AG09319 (cell line): ENCODE measurements at regions not wholly inside any gene's neighbourhood (a gene's known extent, or its start where the extent isn't known, plus 50 kb on each side); places are given as distances from the start of the nearest gene placed in this dataset.
A peak's percentile ranks its signal among the peaks of the same experiment; 100 is the strongest.

Experiments used
- DNase-seq: peaks from one replicate; pipeline ENCODE4 v3.0.0-alpha.2; 2010; ENCODE audit warnings: low read depth; ENCODE audit errors: extremely low read depth
- TF ChIP-seq, protein P1 (sequence below): IDR thresholded peaks from 2 replicates; pipeline ENCODE4 v1.5.1; 2011; ENCODE audit warnings: low read depth, mild to moderate bottlenecking, inconsistent platforms, low read length, moderate library complexity

DNA sequence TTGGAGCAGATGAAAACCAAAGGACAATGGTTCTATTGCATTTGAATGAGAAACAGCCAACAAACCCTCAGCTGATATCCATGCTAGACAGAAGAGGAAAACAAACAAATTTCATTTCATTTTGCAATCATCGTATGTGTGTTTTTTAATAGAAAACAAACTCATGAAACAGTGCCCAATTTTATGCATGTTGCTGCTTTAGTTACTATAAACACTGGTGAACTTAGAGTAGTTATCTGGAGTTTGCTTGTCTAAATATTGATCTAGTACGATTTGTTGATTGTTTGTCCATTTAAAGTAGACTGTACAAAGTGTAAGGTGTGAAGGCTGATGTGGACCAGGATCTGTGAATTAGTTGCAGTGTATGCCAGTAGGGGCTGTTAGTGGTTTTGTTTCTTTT is 166.6 kb downstream of the KITLG start:
- DNase-seq = no peak
- TF ChIP-seq, protein P1, sequence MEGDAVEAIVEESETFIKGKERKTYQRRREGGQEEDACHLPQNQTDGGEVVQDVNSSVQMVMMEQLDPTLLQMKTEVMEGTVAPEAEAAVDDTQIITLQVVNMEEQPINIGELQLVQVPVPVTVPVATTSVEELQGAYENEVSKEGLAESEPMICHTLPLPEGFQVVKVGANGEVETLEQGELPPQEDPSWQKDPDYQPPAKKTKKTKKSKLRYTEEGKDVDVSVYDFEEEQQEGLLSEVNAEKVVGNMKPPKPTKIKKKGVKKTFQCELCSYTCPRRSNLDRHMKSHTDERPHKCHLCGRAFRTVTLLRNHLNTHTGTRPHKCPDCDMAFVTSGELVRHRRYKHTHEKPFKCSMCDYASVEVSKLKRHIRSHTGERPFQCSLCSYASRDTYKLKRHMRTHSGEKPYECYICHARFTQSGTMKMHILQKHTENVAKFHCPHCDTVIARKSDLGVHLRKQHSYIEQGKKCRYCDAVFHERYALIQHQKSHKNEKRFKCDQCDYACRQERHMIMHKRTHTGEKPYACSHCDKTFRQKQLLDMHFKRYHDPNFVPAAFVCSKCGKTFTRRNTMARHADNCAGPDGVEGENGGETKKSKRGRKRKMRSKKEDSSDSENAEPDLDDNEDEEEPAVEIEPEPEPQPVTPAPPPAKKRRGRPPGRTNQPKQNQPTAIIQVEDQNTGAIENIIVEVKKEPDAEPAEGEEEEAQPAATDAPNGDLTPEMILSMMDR = no peak

DNA sequence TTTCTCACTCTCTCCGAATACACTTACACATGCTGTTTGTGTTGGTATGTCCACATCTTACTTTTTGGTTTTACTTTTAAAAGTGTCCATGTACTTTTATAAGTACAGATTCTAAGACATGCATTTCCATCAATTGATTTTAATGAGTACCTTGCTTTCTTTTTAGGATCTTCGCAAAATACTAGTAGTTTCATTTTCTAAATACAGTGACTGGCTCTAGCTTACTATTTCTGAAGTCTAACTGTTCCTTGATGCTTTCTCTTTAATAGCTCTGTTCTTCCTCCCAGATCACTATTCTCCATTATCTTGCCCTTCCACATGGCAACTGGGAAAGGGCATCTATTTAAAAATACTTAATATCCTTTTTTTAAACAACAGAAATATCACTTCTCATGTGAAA is 164.1 kb downstream of the KITLG start:
- TF ChIP-seq, protein P1 = no peak
- no peak for DNase-seq

DNA sequence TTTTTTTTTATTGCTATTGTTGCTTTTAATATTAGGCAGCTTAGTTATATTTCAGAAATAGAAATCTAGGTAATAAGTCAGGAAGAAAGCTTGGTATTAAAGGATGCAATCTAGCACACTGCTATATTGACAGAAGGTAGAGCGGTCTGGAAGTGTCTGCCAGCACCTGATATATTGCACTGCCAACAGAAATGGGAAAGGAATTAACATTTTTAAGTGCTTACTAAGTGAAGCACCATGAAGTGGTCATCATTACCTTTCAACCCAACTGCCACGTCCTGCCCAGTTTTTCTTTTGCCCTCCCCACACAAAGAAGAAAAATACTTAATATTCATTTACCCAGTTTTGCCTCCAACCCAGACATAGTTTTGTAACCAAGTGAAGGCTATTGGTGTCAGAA is 163.5 kb downstream of the KITLG start:
- no peak for DNase-seq
- TF ChIP-seq, protein P1 = no peak

DNA sequence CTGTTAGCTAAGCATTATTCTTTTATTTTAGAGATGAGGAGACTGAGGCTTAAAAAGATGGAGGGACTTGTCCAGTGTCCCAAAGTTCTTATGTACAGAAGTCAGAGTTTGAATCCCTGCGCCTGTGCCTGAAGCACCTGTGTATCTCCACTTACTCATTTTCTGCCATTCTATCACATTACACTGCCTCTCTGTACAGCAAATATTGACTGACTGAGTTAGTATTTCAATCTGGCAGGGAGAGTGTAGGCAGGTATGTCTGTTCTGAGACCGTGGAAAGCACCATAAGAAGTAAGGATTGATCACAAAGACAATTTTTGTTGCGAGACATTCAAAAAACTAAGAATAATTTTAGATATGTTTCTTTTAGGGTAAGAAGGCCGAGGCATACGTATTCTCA is 162.7 kb downstream of the KITLG start:
- DNase-seq = no peak
- TF ChIP-seq, protein P1 = no peak

DNA sequence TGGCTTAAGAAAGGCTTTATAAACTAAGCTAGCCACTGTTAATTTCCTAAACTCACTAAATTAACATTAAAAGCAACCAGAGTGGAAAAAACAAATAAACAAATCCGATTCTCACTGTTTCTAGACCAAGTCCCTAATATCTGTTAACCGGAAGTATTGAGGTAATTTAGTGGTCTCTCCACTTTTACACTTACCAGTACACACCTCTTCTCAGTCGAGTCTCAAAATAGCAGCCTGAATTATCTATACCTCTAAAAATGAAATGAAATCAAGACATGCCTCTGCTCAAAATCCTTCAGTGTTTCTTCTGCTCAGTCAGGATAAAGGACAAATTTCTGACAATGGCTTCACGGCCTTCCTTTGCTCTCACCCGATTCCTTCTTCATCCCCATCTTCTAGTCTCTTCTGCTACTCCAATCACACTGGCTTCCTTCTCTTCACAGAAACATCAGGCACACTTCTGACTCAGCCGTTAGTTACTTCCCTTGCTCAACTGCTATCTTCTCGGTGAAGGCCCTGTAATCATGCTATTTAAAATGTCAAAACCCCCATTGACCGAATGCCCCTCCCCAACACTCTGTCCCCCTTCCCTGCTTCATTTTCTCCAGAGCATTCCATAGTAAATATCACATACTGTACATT is 161.3 kb downstream of the KITLG start:
- TF ChIP-seq, protein P1 = no peak
- DNase-seq = no peak

DNA sequence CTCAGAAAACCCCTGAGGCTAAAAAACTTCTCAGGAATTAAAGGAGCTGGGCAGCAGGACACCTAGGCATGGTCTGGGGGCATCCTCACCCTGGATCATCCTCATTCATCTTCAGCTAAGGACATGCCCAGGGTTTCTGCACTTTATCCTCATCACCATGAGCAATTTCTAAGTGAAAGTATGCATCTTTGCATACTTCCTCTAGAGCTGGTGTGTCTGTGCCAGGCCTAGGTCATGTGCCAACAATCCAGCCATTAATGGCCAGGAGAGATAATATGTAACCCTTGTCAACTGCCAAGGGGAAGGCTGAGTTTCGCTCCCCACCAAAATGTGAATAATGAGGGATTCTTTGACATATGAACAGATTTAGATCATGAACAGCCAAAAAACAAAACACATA is 160.5 kb downstream of the KITLG start:
- DNase-seq = no peak
- TF ChIP-seq, protein P1 = no peak

DNA sequence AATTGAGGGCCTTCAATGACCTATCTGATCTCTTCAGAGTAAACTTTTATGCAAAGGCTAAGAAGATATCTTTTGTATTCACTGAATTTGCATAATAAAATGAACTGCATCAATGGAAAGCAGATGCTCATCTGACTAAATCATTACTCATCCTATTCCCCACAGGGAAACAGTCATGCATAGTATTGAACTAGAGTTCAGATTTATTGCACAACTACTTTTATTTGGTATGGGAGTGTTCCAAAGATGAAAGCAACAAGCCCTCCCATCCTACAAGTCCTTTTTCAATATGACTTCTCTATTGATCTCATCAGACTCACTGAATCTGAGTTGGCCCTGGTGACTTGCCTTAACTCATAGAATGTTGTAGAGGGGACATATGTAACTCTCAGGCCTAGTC is 159.8 kb downstream of the KITLG start:
- peak; percentile 71 for DNase-seq
- TF ChIP-seq, protein P1 = no peak
